RWPE1 (cell line): ENCODE measurements at regions not wholly inside any gene's neighbourhood (a gene's known extent, or its start where the extent isn't known, plus 50 kb on each side); places are given as distances from the start of the nearest gene placed in this dataset.

Source experiments
- CTCF ChIA-PET: fragments of 350-600 bp; sonication (Branson Sonifier 250); formaldehyde crosslinking; extraction: SDS; loops from one replicate; lab custom pipeline; 2021; lab: Yijun Ruan, JAX
- POLR2A ChIA-PET: fragments of 400-600 bp; formaldehyde crosslinking; extraction: SDS; loops from one replicate; lab custom pipeline; 2020; ENCODE audit warnings: antibody characterized with exemption; ENCODE audit not compliant: low non-redundant PET; lab: Yijun Ruan, JAX
- DNase-seq: peaks from one replicate; pipeline ENCODE4 v3.0.0; 2012; ENCODE audit warnings: low spot score
- H3K27ac ChIP-seq: fragments of 450-650 bp; 2 replicates; pipeline ENCODE4 v1.5.1; 2017
- CTCF ChIP-seq: fragments of 450-650 bp; conservative IDR thresholded peaks from 2 replicates; pipeline ENCODE4 v1.5.1; 2017; ENCODE audit warnings: low read depth, mild to moderate bottlenecking

GRCh38 chr6:141540207-141540606 lies 592.5 kb upstream of the GJE1 start:
- CTCF ChIA-PET: interaction anchor here (0.7 kb wide), 1 partner anchor 276 kb away, joined by 5 read pairs; no protein-coding TSS in a partner anchor
- POLR2A ChIA-PET: no interaction called here
- no peak overlapping the region for H3K27ac ChIP-seq
- no peak for TF ChIP-seq CTCF
- no peak for DNase-seq

- TF ChIP-seq CTCF: no peak
- H3K27ac ChIP-seq: no peak overlapping the region
- CTCF ChIA-PET: interaction anchor here (0.7 kb wide), 1 partner anchor 276 kb away, joined by 5 read pairs; no protein-coding TSS in a partner anchor
- POLR2A ChIA-PET: no interaction called here
- DNase-seq: no peak
Measured at GRCh38 chr6:141539617-141540016, 593.1 kb upstream of the GJE1 start.

GRCh38 chr6:141532211-141532610 lies 600.5 kb upstream of the GJE1 start:
- TF ChIP-seq CTCF: no peak
- H3K27ac ChIP-seq: no peak overlapping the region
- no peak for DNase-seq
- ChIA-PET CTCF (no interaction called here), POLR2A (no interaction called here)

- no peak overlapping the region for H3K27ac ChIP-seq
- ChIA-PET POLR2A (no interaction called here), CTCF (interaction anchor here (0.6 kb wide), 2 partner anchors 16 to 1120 kb away, joined by 3 to 4 read pairs; no protein-coding TSS in a partner anchor)
- no peak for TF ChIP-seq CTCF
- no peak for DNase-seq
Measured at GRCh38 chr6:141531040-141531439, 601.7 kb upstream of the GJE1 start.

- no peak for DNase-seq
- ChIA-PET CTCF (interaction anchor here (0.7 kb wide), 1 partner anchor 22 kb away, joined by 3 read pairs; no protein-coding TSS in a partner anchor), POLR2A (no interaction called here)
- no peak for TF ChIP-seq CTCF
- no peak overlapping the region for H3K27ac ChIP-seq
Measured at GRCh38 chr6:141528596-141528995, 604.1 kb upstream of the GJE1 start.

- TF ChIP-seq CTCF: no peak
- no peak overlapping the region for H3K27ac ChIP-seq
- POLR2A ChIA-PET: no interaction called here
- DNase-seq: no peak
- CTCF ChIA-PET: no interaction called here
Measured at GRCh38 chr6:141526985-141527384, 605.7 kb upstream of the GJE1 start.
